ENCODE measurements at regions not wholly inside any gene's neighbourhood (a gene's known extent, or its start where the extent isn't known, plus 50 kb on each side); places are given as distances from the start of the nearest gene placed in this dataset.

- DNase-seq: no peak
Observed at GRCh38 chr6:167643223-167643622, 183.5 kb upstream of the AFDN start.

GRCh38 chr6:167643716-167644115, 183.0 kb upstream of the AFDN start:
- no peak for DNase-seq

DNA sequence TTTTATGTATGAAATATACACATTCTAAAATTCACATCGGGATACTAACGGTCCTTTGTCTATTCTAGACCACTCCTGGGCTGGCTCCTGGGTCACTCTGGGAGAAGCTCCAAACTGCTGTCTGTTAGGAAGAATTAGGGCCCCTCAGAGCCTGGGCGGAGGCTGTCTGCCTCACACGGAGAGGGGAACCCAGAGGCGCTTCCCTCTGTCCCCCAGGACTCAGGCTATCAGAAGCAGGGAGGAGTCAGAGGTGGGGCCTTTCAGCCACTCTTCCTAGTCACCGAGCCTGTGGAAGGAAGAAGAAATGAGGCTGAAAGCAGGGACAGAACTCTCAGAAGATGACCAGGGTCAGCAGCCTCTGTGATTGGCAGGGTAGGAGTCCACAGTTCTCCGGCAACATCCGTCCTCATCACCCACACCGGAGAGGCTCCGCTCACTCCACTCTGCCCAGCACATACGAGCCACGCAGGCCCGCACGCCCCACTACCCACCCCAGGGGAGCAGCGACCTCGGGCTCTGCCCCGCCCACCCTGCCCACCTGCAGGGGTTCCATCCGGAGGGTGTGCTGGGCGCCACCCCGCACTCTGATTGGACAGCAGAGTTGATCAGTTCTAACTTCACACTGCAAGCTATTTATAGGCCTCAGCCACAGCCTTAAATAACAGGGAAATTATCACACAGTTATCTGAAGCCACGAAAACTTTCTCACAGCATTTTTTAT, 182.1 kb upstream of the AFDN start:
- DNase-seq: no peak

DNA sequence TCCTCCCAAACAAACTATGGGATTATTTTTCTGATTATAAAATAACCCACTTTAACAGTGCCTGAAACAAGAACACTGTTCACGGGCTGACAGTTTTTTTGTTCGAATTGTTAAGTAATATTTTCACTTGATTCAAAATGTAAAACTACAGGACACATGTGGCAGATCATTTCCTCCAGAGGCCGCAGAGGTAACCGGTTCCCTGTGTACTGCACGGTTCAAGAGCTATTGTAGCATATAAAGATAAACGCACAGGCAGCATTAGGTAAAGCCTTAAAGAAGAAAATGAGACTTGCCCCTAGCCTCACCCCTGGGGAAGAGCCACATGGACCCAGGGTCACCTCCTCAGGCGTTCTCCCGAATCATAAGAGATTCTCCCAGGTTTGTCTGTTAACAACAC, 181.3 kb upstream of the AFDN start:
- no peak for DNase-seq

- DNase-seq: no peak
Observed at GRCh38 chr6:167647306-167647705, 179.4 kb upstream of the AFDN start.

- no peak for DNase-seq
Observed at GRCh38 chr6:167647737-167648470, 178.8 kb upstream of the AFDN start.

- DNase-seq: no peak
Observed at GRCh38 chr6:167648501-167649278, 178.0 kb upstream of the AFDN start.

DNA sequence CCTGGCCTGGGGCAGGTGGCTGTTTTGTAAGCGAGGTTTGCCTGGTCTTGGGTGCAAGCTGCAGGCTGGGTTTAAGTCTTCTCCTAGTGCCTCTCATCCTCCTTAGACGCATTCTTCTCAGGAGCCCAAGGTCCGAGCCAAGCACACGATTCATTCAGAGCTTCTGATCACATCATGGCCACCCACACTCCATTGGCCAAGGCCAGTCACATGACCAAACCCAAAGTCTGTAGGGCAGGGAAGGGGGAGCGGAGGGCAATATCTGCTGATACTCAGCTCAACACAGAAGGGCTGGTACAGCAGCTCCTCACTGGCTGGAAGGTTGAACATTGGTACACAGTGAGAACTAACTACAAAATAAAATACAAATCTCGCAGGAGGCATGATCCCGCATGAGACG, 177.2 kb upstream of the AFDN start:
- DNase-seq: no peak

- DNase-seq: no peak
Observed at GRCh38 chr6:167650730-167651317, 175.9 kb upstream of the AFDN start.

- no peak for DNase-seq
Observed at GRCh38 chr6:167651318-167652041, 175.2 kb upstream of the AFDN start.

GRCh38 chr6:167652042-167652700, 174.5 kb upstream of the AFDN start:
- DNase-seq: no peak

DNA sequence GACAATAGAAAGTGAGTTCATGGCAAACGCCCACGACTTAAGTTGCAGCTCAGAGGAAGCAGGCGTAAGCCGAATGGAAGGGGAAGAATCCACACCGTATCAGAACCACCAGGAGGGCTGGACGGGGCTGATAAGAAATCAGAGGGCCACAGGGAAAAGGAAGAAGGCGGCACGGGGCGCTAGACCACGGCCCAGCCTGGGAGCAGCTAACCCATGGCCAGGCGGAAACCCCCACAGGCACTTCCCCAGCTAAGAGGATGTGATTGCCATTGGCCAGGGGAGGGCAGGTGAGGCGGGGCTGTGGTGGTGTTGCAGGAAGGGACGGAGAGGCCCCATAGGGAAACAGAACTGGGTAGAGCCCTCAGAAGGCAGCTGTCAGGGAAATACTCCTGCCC, 174.0 kb upstream of the AFDN start:
- no peak for DNase-seq

GRCh38 chr6:167653561-167653960, 173.2 kb upstream of the AFDN start:
- DNase-seq: no peak

GRCh38 chr6:167654389-167654788, 172.3 kb upstream of the AFDN start:
- DNase-seq: no peak

DNA sequence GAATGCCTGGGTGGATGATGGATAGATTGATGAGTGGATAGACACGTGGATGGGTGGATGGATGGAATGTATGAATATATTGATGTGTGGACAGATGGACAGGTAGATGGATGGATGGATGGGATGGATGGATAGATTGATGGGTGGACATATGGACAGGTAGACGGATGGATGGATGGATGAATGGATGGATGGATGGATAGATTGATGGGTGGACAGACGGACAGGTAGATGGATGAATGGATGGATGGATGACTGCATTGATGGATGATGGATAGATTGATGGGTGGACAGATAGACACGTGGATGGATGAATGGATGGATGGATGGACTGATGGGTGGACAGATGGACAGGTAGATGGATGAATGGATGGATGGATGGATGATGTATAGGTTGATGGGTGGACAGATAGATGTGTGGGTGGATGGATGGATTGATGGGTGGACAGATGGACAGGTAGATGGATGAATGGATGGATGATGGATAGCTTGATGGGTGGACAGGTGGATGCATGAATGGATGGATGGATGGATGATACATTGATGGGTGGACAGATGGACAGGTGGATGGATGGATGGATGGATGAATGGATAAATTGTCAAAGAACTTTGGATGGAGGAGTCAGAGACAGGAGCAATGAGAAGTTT, 171.4 kb upstream of the AFDN start:
- DNase-seq: no peak

GRCh38 chr6:167658106-167658505, 168.6 kb upstream of the AFDN start:
- no peak for DNase-seq

GRCh38 chr6:167659046-167659445, 167.7 kb upstream of the AFDN start:
- no peak for DNase-seq

- DNase-seq: no peak
Observed at GRCh38 chr6:167660424-167660823, 166.3 kb upstream of the AFDN start.

DNA sequence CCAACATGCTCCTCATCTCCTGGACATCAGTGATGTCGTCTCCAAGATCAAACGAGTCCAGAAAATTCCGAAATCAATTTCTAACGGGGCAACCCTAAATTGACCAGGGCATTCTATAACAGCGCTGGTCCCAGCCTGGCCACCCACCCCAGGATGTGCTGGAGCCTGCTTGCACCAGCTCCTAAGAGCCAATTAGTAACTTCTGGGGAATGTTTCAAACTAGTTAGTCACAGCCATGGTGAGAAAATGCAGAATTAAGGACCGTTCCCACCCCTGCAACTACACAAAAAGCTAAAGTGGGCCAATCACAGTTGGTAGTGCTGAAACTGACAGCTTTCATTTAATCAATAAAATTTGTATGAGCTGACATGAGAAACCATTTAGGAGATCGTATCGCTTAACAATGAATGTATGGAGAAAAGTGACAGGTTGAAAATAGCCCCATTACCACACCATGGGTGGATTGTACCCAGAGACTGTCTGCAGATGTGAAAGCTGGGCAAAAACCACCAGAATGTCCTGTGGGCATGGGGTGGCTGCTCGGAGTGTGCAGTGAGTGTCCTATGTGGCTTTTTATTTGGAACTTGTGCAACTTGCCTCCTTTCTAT, 165.7 kb upstream of the AFDN start:
- no peak for DNase-seq

GRCh38 chr6:167661552-167662044, 165.1 kb upstream of the AFDN start:
- no peak for DNase-seq

Data from CD4-positive, alpha-beta T cell treated with Interleukin-10 for 1 hour (primary cell).